Smooth muscle cell (in vitro differentiated cells): ENCODE measurements at regions not wholly inside any gene's neighbourhood (a gene's known extent, or its start where the extent isn't known, plus 50 kb on each side); places are given as distances from the start of the nearest gene placed in this dataset.

Experiments
- DNase-seq: peaks from one replicate; lab custom pipeline; 2025; ENCODE audit not compliant: unreplicated experiment; lab: John Stamatoyannopoulos, UW
- H2AFZ ChIP-seq: fragments of 200-600 bp; sonication (generic); 2 replicates; pipeline ENCODE4 v1.6.0; 2016; ENCODE audit warnings: antibody characterized with exemption, low read depth, mild to moderate bottlenecking
- H3F3A ChIP-seq: fragments of 200-600 bp; sonication (generic); 2 replicates; pipeline ENCODE4 v1.6.0; 2017; ENCODE audit warnings: antibody characterized with exemption, low read depth
- H3K27ac ChIP-seq: fragments of 200-600 bp; sonication (generic); 2 replicates; pipeline ENCODE4 v1.5.1; 2016; ENCODE audit warnings: low read depth, mild to moderate bottlenecking
- H3K27me3 ChIP-seq: fragments of 200-600 bp; sonication (generic); 2 replicates; pipeline ENCODE4 v1.6.1; 2016; ENCODE audit warnings: low read depth, mild to moderate bottlenecking
- H3K36me3 ChIP-seq: fragments of 200-600 bp; sonication (generic); 2 replicates; pipeline ENCODE4 v1.5.1; 2016; ENCODE audit warnings: low read depth
- H3K4me1 ChIP-seq: fragments of 200-600 bp; sonication (generic); 2 replicates; pipeline ENCODE4 v1.5.1; 2016; ENCODE audit warnings: low read depth
- H3K4me2 ChIP-seq: fragments of 200-600 bp; sonication (generic); 2 replicates; pipeline ENCODE4 v1.6.0; 2016; ENCODE audit warnings: mild to moderate bottlenecking
- H3K4me3 ChIP-seq: fragments of 200-600 bp; sonication (generic); 2 replicates; pipeline ENCODE4 v1.5.1; 2016; ENCODE audit warnings: mild to moderate bottlenecking
- H3K79me2 ChIP-seq: fragments of 200-600 bp; sonication (generic); 2 replicates; pipeline ENCODE4 v1.6.0; 2016; ENCODE audit warnings: low read depth, mild to moderate bottlenecking
- H3K9ac ChIP-seq: fragments of 200-600 bp; sonication (generic); 2 replicates; pipeline ENCODE4 v1.6.0; 2016; ENCODE audit warnings: low read depth
- H3K9me3 ChIP-seq: fragments of 200-600 bp; sonication (generic); replicated peaks from 2 replicates; pipeline ENCODE4 v1.5.1; 2016; ENCODE audit warnings: low read depth
- H4K20me1 ChIP-seq: fragments of 200-600 bp; sonication (generic); 2 replicates; pipeline ENCODE4 v1.6.0; 2016; ENCODE audit warnings: low read depth
- WGBS: methylation state at CpG from one replicate; pipeline ENCODE4 v1.1.7; 2016; ENCODE audit warnings: low lambda C conversion rate; 5-methylcytosine and 5-hydroxymethylcytosine counted together
- TF ChIP-seq, protein P1 (sequence below): fragments of 200-600 bp; sonication (generic); IDR thresholded peaks from 2 replicates; pipeline ENCODE4 v1.5.1; 2017; ENCODE audit warnings: borderline replicate concordance, mild to moderate bottlenecking, antibody characterized with exemption; ENCODE audit not compliant: insufficient read depth, poor library complexity, severe bottlenecking

DNA sequence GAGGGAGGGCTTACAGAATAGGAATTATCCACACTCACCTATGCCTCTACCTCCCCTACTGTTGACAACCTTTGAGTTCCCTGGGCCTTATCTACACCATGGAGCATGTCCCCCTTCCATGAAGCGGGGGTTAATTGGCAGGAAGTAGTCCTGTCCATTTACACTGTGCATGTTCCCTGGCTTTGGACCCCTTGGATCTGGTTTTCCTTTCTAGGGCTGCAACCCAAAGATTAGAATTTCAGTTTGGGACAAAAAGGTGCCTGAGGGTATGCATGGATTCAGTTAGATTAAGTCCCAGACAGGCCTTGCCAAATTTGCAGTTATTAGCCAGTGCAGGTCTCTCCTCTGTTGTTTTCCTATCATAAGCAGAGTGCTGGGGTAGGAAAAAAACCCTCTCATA, 180.3 kb downstream of the CMPK2 start:
- no peak overlapping the region for H3K9ac ChIP-seq
- no peak overlapping the region for H3K27ac ChIP-seq
- H4K20me1 ChIP-seq = no peaks in the 10 kb centered on the region
- H2AFZ ChIP-seq = no peak overlapping the region
- TF ChIP-seq, protein P1, sequence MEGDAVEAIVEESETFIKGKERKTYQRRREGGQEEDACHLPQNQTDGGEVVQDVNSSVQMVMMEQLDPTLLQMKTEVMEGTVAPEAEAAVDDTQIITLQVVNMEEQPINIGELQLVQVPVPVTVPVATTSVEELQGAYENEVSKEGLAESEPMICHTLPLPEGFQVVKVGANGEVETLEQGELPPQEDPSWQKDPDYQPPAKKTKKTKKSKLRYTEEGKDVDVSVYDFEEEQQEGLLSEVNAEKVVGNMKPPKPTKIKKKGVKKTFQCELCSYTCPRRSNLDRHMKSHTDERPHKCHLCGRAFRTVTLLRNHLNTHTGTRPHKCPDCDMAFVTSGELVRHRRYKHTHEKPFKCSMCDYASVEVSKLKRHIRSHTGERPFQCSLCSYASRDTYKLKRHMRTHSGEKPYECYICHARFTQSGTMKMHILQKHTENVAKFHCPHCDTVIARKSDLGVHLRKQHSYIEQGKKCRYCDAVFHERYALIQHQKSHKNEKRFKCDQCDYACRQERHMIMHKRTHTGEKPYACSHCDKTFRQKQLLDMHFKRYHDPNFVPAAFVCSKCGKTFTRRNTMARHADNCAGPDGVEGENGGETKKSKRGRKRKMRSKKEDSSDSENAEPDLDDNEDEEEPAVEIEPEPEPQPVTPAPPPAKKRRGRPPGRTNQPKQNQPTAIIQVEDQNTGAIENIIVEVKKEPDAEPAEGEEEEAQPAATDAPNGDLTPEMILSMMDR = no peak
- H3K36me3 ChIP-seq = no peaks in the 10 kb centered on the region
- WGBS = 91% methylated on average over 1 of the region's 1 CpG
- no peaks in the 10 kb centered on the region for H3F3A ChIP-seq
- H3K79me2 ChIP-seq = no peaks in the 10 kb centered on the region
- no peaks in the 10 kb centered on the region for H3K4me1 ChIP-seq
- no peaks in the 10 kb centered on the region for H3K27me3 ChIP-seq
- H3K9me3 ChIP-seq = no peaks in the 10 kb centered on the region
- no peak overlapping the region for H3K4me2 ChIP-seq
- H3K4me3 ChIP-seq = no peak overlapping the region
- DNase-seq = no peak

DNA sequence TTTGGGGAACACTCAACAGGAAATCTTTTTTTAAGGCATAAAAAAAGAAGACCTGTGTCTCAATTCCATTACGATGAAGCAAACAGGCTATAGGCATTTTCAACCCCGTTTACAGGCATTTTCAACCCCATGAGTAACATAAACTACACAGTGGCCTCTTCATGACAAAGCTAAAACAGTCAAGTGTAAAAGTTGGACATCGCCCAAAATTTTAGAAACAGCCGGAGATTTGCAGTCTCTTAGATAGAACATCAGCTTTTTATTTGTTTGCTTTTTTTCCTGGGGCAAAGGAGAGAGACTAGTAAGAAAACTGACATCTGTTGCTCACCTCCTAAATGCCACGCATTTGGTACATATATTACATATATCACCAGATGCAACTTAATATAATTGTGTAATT, 173.7 kb downstream of the CMPK2 start:
- Histone ChIP-seq H3K4me3 (no peak overlapping the region), H2AFZ (no peak overlapping the region), H3K36me3 (no peaks in the 10 kb centered on the region), H3K27me3 (no peaks in the 10 kb centered on the region), H3K4me2 (no peak overlapping the region), H3F3A (no peaks in the 10 kb centered on the region), H3K9me3 (no peaks in the 10 kb centered on the region), H3K27ac (no peak overlapping the region), H3K4me1 (peaks cover 10% of the 10 kb centered on the region), H3K79me2 (no peaks in the 10 kb centered on the region), H4K20me1 (no peaks in the 10 kb centered on the region), H3K9ac (no peak overlapping the region)
- WGBS = 62% methylated on average over 5 of the region's 5 CpGs
- TF ChIP-seq, protein P1 = no peak
- no peak for DNase-seq

DNA sequence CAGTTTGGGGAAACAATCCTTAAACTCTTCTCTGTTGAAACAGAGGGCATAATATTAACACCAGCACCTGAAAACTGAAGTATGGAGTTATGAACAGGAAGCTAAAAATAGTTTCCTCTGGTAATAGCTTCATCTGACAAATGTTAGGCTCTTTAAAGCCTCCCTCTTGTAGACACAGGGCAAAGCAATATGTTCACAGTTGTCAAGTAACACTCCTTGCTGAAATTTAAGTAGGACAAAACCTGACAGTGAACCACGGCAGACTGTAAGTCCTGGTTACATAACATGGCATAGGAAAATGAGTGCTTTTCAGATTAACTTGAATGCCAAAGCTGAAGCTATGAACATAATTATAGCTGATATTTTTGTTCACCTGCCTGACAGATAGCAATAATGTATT, 172.9 kb downstream of the CMPK2 start:
- Histone ChIP-seq H3K9ac (no peak overlapping the region), H3K36me3 (no peaks in the 10 kb centered on the region), H3F3A (no peaks in the 10 kb centered on the region), H3K27ac (no peak overlapping the region), H3K4me1 (peaks cover 10% of the 10 kb centered on the region), H3K4me3 (no peak overlapping the region), H3K27me3 (no peaks in the 10 kb centered on the region), H4K20me1 (no peaks in the 10 kb centered on the region), H2AFZ (peak overlapping the region; percentile 19), H3K9me3 (no peaks in the 10 kb centered on the region), H3K4me2 (no peak overlapping the region), H3K79me2 (no peaks in the 10 kb centered on the region)
- DNase-seq = no peak
- 82% methylated on average over 1 of the region's 1 CpG for WGBS
- TF ChIP-seq, protein P1 = no peak

DNA sequence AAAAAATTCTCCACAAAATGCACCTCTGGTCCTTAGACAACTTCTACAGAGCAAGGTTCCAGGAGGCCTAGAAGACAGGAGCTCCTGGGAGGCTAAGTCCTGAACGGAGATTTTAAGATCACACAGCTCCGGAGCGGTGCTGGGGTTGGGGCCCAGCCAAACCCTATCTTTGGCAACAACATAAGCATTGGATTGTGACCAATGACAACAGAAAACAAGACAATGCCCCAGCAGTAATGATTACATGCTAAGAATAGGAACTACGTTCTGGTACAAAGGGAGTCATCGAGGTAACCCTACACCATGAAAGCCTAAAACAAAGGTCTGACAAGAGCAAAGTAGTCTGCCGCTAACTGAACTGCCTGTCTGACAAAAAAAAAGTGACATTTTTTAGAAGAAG, 171.2 kb downstream of the CMPK2 start:
- H3K4me2 ChIP-seq = no peak overlapping the region

More for the DNA sequence above, 171.2 kb downstream of the CMPK2 start:
- Histone ChIP-seq H3K4me1 (peaks cover 10% of the 10 kb centered on the region), H3F3A (no peaks in the 10 kb centered on the region), H3K36me3 (no peaks in the 10 kb centered on the region), H3K4me3 (no peak overlapping the region), H2AFZ (no peak overlapping the region), H3K9me3 (no peaks in the 10 kb centered on the region), H3K27ac (no peak overlapping the region), H3K79me2 (no peaks in the 10 kb centered on the region), H4K20me1 (no peaks in the 10 kb centered on the region), H3K9ac (no peak overlapping the region), H3K27me3 (no peaks in the 10 kb centered on the region)
- TF ChIP-seq, protein P1 = no peak
- WGBS = 84% methylated on average over 6 of the region's 6 CpGs
- DNase-seq = no peak
